GM23338 (cell line): ENCODE measurements at regions not wholly inside any gene's neighbourhood (a gene's known extent, or its start where the extent isn't known, plus 50 kb on each side); places are given as distances from the start of the nearest gene placed in this dataset.

Experiments used
- ATAC-seq: fragments of 200-7000 bp; cut with Tn5 transposase; 3 replicates; pipeline ENCODE4 v1.9.1; 2020
- DNase-seq: peaks from one replicate; pipeline ENCODE4 v3.0.0-alpha.2; 2015; ENCODE audit warnings: low spot score
- H2AFZ ChIP-seq: fragments of 200-600 bp; sonication (generic); 2 replicates; pipeline ENCODE4 v1.8.0; 2016; ENCODE audit warnings: antibody characterized with exemption, mild to moderate bottlenecking, moderate library complexity
- H3F3A ChIP-seq: fragments of 200-600 bp; sonication (generic); replicated peaks from 2 replicates; pipeline ENCODE4 v1.8.0; 2017; ENCODE audit warnings: antibody characterized with exemption, mixed run types, low read depth
- H3K27ac ChIP-seq: fragments of 200-600 bp; sonication (generic); 2 replicates; pipeline ENCODE4 v1.6.1; 2016; ENCODE audit warnings: low read depth
- H3K27me3 ChIP-seq: fragments of 200-600 bp; sonication (generic); 2 replicates; pipeline ENCODE4 v1.8.0; 2016; ENCODE audit warnings: mild to moderate bottlenecking, mixed run types, moderate library complexity; ENCODE audit not compliant: insufficient read depth
- H3K36me3 ChIP-seq: fragments of 200-600 bp; sonication (generic); 2 replicates; pipeline ENCODE4 v1.8.0; 2016; ENCODE audit warnings: mild to moderate bottlenecking; ENCODE audit not compliant: insufficient read depth
- H3K4me1 ChIP-seq: fragments of 200-600 bp; sonication (generic); 2 replicates; pipeline ENCODE4 v1.8.0; 2016; ENCODE audit warnings: mild to moderate bottlenecking, moderate library complexity; ENCODE audit not compliant: insufficient read depth
- H3K4me2 ChIP-seq: fragments of 200-600 bp; sonication (generic); 2 replicates; pipeline ENCODE4 v1.7.1; 2017; ENCODE audit warnings: mixed run types
- H3K4me3 ChIP-seq: fragments of 200-600 bp; sonication (generic); 2 replicates; pipeline ENCODE4 v1.6.1; 2016; ENCODE audit warnings: mixed run types
- H3K79me2 ChIP-seq: fragments of 200-600 bp; sonication (generic); replicated peaks from 2 replicates; pipeline ENCODE4 v1.8.0; 2017; ENCODE audit warnings: mild to moderate bottlenecking; ENCODE audit not compliant: insufficient read depth
- H3K9me2 ChIP-seq: fragments of 200-600 bp; sonication (generic); 2 replicates; pipeline ENCODE4 v1.8.0; 2017; ENCODE audit not compliant: insufficient read depth
- H4K20me1 ChIP-seq: fragments of 200-600 bp; sonication (generic); replicated peaks from 2 replicates; pipeline ENCODE4 v1.8.0; 2017; ENCODE audit warnings: mild to moderate bottlenecking; ENCODE audit not compliant: insufficient read depth
- H3K27ac Mint-ChIP-seq: 2 replicates; pipeline ENCODE4 v1.8.0; 2020; ENCODE audit warnings: inconsistent platforms, mild to moderate bottlenecking, moderate library complexity, mixed read lengths
- H3K27me3 Mint-ChIP-seq: 3 replicates; pipeline ENCODE4 v1.8.0; 2022; ENCODE audit warnings: low read depth, mild to moderate bottlenecking, moderate library complexity, mixed read lengths, inconsistent platforms; ENCODE audit not compliant: insufficient read depth, poor library complexity
- H3K36me3 Mint-ChIP-seq: 3 replicates; pipeline ENCODE4 v1.8.0; 2021; ENCODE audit warnings: low read depth, mild to moderate bottlenecking, inconsistent platforms, moderate library complexity, mixed read lengths
- H3K4me1 Mint-ChIP-seq: 3 replicates; pipeline ENCODE4 v1.8.0; 2020; ENCODE audit warnings: mild to moderate bottlenecking, inconsistent platforms, mixed read lengths
- H3K4me3 Mint-ChIP-seq: 3 replicates; pipeline ENCODE4 v1.8.0; 2021; ENCODE audit warnings: moderate library complexity, mild to moderate bottlenecking, inconsistent platforms, mixed read lengths
- H3K9me3 Mint-ChIP-seq: 3 replicates; pipeline ENCODE4 v1.8.0; 2020; ENCODE audit warnings: moderate library complexity, mild to moderate bottlenecking, inconsistent platforms, mixed read lengths
- CTCF ChIP-seq, 2 experiments: fragments of 200-600 bp in 1 of 2; sonication (generic) in 1 of 2; conservative IDR thresholded peaks; 2 replicates each; pipeline versions ENCODE4 v1.5.1 to v1.6.1; 2016 to 2017; ENCODE audit warnings: antibody characterized with exemption in 2 of 2, low read depth in 2 of 2, mild to moderate bottlenecking in 2 of 2, moderate library complexity in 1 of 2
- EZH2 ChIP-seq: fragments of 200-600 bp; sonication (generic); IDR thresholded peaks from one replicate; pipeline ENCODE4 v1.8.0; 2017; ENCODE audit warnings: antibody characterized with exemption, mild to moderate bottlenecking, low read depth; ENCODE audit not compliant: unreplicated experiment
- ZNF331 ChIP-seq: fragments of 250-450 bp; sonication (Bioruptor Pico); IDR thresholded peaks from 2 replicates; pipeline ENCODE4 v1.5.0; 2020; ENCODE audit warnings: low read depth, mild to moderate bottlenecking, moderate library complexity
- TF ChIP-seq, protein P1 (sequence below): fragments of 250-450 bp; sonication (Bioruptor Pico); IDR thresholded peaks from 2 replicates; pipeline ENCODE4 v1.5.0; 2020; ENCODE audit warnings: mild to moderate bottlenecking, moderate library complexity

GRCh38 chr20:19073584-19074218 lies 138.7 kb upstream of the SLC24A3 start:
- Histone ChIP-seq H3K27ac (no peak overlapping the region), H3K36me3 (no peaks in the 10 kb centered on the region), H3K79me2 (no peaks in the 10 kb centered on the region), H3K27me3 (no peaks in the 10 kb centered on the region), H3K4me2 (no peak overlapping the region), H4K20me1 (no peaks in the 10 kb centered on the region), H2AFZ (peak overlapping the region; percentile 23; the same call in 1 of the 2 replicates), H3F3A (no peaks in the 10 kb centered on the region), H3K4me1 (peaks cover 7% of the 10 kb centered on the region; the same call in 1 of the 2 replicates), H3K4me3 (no peak overlapping the region), H3K9me2 (peaks cover 6% of the 10 kb centered on the region)
- peaks cover 3% of the 10 kb centered on the region; the same call in 1 of the 3 replicates for H3K9me3 Mint-ChIP-seq
- no peak overlapping the region for H3K4me3 Mint-ChIP-seq
- ATAC-seq (peak; percentile 100), DNase-seq (peak; percentile 81)
- H3K36me3 Mint-ChIP-seq, result peaks cover 4% of the 10 kb centered on the region; the same call in 1 of the 3 replicates
- H3K27ac Mint-ChIP-seq, result no peak overlapping the region
- TF ChIP-seq, protein P1, sequence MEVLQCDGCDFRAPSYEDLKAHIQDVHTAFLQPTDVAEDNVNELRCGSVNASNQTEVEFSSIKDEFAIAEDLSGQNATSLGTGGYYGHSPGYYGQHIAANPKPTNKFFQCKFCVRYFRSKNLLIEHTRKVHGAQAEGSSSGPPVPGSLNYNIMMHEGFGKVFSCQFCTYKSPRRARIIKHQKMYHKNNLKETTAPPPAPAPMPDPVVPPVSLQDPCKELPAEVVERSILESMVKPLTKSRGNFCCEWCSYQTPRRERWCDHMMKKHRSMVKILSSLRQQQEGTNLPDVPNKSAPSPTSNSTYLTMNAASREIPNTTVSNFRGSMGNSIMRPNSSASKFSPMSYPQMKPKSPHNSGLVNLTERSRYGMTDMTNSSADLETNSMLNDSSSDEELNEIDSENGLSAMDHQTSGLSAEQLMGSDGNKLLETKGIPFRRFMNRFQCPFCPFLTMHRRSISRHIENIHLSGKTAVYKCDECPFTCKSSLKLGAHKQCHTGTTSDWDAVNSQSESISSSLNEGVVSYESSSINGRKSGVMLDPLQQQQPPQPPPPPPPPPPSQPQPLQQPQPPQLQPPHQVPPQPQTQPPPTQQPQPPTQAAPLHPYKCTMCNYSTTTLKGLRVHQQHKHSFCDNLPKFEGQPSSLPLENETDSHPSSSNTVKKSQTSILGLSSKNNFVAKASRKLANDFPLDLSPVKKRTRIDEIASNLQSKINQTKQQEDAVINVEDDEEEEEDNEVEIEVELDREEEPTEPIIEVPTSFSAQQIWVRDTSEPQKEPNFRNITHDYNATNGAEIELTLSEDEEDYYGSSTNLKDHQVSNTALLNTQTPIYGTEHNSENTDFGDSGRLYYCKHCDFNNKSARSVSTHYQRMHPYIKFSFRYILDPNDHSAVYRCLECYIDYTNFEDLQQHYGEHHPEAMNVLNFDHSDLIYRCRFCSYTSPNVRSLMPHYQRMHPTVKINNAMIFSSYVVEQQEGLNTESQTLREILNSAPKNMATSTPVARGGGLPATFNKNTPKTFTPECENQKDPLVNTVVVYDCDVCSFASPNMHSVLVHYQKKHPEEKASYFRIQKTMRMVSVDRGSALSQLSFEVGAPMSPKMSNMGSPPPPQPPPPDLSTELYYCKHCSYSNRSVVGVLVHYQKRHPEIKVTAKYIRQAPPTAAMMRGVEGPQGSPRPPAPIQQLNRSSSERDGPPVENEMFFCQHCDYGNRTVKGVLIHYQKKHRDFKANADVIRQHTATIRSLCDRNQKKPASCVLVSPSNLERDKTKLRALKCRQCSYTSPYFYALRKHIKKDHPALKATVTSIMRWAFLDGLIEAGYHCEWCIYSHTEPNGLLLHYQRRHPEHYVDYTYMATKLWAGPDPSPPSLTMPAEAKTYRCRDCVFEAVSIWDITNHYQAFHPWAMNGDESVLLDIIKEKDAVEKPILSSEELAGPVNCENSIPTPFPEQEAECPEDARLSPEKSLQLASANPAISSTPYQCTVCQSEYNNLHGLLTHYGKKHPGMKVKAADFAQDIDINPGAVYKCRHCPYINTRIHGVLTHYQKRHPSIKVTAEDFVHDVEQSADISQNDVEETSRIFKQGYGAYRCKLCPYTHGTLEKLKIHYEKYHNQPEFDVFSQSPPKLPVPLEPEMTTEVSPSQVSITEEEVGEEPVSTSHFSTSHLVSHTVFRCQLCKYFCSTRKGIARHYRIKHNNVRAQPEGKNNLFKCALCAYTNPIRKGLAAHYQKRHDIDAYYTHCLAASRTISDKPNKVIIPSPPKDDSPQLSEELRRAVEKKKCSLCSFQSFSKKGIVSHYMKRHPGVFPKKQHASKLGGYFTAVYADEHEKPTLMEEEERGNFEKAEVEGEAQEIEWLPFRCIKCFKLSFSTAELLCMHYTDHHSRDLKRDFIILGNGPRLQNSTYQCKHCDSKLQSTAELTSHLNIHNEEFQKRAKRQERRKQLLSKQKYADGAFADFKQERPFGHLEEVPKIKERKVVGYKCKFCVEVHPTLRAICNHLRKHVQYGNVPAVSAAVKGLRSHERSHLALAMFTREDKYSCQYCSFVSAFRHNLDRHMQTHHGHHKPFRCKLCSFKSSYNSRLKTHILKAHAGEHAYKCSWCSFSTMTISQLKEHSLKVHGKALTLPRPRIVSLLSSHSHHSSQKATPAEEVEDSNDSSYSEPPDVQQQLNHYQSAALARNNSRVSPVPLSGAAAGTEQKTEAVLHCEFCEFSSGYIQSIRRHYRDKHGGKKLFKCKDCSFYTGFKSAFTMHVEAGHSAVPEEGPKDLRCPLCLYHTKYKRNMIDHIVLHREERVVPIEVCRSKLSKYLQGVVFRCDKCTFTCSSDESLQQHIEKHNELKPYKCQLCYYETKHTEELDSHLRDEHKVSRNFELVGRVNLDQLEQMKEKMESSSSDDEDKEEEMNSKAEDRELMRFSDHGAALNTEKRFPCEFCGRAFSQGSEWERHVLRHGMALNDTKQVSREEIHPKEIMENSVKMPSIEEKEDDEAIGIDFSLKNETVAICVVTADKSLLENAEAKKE (CRISPR knock-in tag), result 0 out of 2 replicates have a peak, but pooled peaks have one; percentile 10
- TF ChIP-seq EZH2, result no peak
- peak; percentile 84 to 86 for TF ChIP-seq CTCF (conservative IDR thresholded peaks at IDR 0.05; ENCODE audit: low read depth in 2 of 2)
- TF ChIP-seq ZNF331 (CRISPR knock-in tag), result no peak
- H3K4me1 Mint-ChIP-seq, result peaks cover 25% of the 10 kb centered on the region
- H3K27me3 Mint-ChIP-seq, result peaks cover 1% of the 10 kb centered on the region
